ENCODE measurements at regions not wholly inside any gene's neighbourhood (a gene's known extent, or its start where the extent isn't known, plus 50 kb on each side); places are given as distances from the start of the nearest gene placed in this dataset.

GRCh38 chr18:56210520-56210919 lies 427.9 kb downstream of the TXNL1 start:
- no peak for DNase-seq

GRCh38 chr18:56207989-56208388 lies 430.4 kb downstream of the TXNL1 start:
- no peak for DNase-seq

DNA sequence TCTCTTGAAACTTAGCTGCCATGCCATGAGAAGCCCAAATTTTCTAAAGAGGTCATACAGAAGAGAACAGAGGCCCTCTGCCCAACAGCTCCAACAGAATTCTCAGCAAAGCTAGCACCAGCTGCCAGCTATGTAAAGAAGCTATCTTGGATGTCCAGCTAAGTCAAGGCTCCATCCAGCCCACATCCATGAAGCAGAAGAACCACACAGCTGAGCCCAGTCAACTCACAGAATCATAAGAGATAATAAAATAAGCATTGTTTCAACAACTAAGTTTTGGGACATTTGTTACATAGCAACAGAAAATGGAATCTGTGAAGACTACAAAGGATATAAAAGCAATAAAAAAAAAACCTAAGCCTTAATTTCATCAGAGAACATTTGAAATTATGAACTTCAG lies 434.3 kb downstream of the TXNL1 start:
- DNase-seq = no peak

DNA sequence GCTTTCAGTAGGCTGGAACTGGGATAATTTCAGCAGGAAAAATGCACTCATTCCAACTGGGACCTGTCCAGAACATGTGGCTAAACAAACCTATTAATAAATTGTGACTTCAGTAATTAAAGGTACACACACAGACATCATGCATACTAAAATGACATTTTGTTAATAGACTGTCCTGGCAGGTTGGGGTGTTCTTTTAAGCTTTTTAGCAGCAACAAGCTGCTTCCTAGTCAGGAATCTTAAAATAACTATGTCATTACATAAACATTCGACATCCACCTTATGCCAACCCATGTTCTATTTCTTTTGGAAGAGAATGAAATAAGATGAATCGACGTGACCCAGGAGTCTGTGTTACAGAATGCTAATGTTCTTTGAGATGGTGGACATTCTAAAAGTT lies 435.7 kb downstream of the TXNL1 start:
- no peak for DNase-seq

- no peak for DNase-seq
Measured at GRCh38 chr18:56200381-56200911, 437.9 kb downstream of the TXNL1 start.

DNA sequence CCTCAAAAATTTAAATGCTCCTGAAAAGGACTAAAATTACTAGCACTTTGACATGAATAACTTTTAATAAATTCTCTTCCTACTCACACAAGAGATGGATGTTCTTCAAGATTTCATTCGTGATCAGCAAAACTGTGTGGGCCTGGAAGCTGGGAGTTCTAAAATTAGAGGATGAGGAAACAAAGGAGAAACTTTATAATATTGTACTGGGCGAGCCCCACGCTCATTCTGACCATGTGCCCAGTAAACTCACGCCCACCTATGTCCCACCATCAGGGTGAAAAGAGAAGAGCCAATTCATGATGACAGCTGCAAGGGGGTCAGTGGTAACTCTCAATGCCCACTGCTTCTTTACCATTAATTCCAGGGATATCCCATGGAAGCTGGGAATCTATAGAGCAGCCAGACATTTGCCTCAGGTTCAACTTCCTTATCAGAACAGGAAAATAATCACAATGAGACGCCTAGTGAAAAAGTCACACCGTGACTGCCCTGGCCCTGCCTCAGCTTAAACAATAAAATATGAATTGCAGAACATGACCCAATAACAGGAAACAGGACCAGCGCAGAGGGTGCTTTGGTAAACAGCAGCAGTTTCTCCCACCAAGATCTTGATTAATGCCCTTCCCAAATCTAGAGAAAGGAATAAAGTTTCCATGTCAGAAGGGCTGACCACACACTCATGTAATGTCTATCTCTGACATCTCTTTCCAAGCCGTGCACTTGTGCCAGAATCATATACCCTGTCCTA lies 438.6 kb downstream of the TXNL1 start:
- no peak for DNase-seq

- no peak for DNase-seq
Measured at GRCh38 chr18:56197241-56197859, 441.0 kb downstream of the TXNL1 start.

- no peak for DNase-seq
Measured at GRCh38 chr18:56196495-56197225, 441.7 kb downstream of the TXNL1 start.

DNA sequence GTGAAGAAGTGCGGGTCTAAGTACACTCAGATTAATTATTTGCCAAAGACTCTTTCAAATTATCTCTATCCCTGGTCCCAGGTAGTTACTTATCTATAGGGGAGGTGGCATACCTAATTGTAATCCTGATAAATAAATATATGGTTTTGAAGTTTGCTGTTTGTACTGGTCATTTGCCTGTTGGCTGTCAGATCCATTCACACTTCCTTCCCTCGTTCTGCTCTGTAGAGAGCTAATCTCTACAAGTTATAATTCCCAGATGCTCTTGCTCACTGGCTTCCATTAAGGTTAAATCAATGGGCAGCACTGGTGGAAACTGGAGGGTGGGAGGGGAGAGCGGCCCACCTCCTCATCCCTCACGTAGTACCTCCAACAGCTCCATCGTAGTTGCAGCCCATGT lies 447.1 kb downstream of the TXNL1 start:
- no peak for DNase-seq

- no peak for DNase-seq
Measured at GRCh38 chr18:56189615-56190014, 448.8 kb downstream of the TXNL1 start.

DNA sequence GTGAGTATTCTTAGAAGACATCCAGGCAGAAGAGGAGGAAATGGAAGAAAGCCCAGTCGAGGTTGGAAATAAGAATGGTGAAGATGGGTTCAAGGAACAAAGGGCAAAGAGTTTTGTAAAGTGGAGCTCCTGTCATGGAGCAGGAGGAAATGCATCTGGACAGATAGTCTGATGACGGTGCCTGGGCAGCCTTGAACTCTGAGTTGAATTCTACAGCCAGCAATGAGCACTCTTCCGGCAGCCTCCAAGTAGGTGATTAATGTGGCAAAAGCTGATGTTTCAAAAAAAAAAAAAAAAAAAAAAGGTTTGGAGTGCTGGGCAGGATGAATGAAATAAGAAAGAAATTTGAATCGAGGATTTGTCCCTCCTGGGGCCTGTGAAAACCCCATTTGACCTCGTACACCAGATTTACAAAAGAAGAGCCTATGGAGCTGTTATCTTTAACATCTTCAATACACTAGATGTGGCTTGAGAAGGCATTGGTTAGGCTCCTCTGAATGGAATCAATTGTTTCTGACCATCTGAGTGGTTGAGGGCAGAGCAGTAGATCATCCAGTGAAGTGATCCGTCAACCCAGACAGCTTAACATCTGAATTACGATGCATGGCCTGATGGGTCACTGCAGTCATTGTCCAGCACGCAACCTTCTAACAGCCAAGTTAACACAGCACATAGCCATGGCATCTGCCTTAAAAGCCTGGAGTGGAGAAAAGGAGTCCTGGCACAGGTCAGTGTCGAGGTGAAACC lies 449.7 kb downstream of the TXNL1 start:
- no peak for DNase-seq

DNA sequence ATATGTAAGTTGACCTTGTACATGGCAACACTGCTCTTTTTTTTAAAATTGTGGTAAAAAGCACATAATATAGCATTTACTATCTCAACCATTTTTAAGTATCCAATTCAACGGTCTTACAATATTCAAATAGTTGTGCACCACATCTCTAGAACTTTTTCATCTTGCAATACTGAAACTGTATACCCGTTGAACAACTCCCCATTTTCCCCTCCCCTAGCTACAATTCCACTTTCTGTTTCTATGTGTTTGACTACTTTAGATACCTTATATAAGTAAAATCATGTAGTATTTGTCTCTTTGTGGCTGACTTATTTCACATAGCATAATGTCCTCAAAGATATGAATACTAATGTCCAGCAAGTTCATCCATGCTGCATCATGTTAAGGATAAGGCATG lies 452.1 kb downstream of the TXNL1 start:
- no peak for DNase-seq

DNA sequence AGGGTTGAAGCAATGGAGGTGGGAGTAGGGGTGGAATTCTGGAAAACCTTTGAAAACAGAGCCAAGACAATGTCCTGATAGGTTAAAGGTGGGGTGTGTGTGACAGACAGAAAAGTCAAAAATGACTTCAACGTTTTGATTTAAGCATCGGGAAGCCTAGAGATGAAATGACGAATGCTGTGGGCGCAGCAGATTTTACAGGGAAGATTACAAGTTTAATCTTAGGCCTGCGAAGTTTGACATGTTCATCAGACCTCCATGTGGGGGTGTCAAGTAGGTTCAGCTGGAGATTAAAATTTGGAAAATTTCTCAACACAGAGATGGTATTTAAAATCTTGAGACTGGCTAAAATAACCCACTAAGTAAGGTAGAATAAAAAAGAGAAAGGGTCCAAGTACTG lies 453.3 kb downstream of the TXNL1 start:
- no peak for DNase-seq

GRCh38 chr18:56176751-56177150 lies 461.6 kb downstream of the TXNL1 start:
- no peak for DNase-seq

DNA sequence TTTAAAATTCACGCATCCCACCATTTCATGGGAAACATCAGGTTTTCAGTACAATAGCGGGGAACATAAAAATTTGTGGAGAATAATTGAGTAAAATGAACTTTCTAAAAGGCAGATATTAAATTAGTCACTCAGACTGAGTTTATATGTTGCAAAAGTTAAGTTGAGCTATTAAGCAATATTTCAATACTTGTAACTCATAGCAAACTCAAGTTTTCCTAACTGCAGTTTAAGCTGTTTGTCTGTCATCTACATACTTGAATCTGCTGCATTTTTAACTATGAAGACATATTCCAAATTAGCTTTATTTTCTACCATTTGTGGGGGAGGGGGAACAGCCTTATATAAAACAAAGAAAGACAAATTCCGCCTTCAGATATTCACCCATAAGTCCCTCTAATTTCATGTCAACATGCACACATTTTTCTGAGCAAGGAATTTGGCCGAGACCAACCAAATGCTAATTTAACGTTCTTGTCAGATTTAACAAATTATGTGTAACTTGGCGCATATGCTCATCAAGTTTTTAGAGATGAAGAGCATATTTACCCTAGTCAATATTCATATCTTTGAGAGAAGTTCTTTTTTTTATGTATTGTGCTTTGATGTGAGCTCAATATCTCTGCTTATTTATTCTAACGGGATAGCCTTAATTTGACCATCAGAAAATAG lies 462.9 kb downstream of the TXNL1 start:
- no peak for DNase-seq

DNA sequence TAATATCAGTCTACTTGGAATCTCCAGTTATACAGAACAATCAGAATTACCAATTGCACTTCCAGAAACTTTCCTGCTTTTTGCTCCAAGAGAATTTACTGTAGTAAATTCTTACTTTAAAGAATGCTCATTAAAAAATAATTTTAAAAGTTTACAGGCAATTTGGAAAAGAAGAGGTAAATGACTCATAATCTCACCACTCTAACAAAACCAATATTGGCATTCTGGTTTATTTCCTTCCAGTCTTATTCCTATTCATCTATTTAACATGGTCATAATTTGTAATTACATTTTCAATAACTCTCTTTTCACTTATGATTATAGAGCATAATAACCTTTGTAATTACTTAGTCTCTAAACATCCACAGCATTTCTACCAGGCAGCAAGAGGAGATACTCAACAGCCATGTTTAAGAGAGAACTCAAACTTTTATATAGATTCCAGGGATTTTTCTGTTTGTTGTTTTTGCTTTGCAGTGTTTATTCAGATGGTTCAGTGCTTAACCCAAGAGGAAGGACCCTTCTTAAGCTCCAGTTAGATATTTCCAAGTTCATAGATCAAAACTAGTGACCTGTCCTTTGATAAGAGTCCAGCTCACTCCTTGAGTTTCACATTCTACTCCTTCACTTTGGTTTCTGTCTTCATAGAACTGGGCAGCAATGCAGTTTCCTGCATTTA lies 464.7 kb downstream of the TXNL1 start:
- no peak for DNase-seq

GRCh38 chr18:56172527-56172926 lies 465.9 kb downstream of the TXNL1 start:
- no peak for DNase-seq

GRCh38 chr18:56171848-56172247 lies 466.5 kb downstream of the TXNL1 start:
- DNase-seq = no peak

GRCh38 chr18:56168049-56168781 lies 470.2 kb downstream of the TXNL1 start:
- DNase-seq = no peak

DNA sequence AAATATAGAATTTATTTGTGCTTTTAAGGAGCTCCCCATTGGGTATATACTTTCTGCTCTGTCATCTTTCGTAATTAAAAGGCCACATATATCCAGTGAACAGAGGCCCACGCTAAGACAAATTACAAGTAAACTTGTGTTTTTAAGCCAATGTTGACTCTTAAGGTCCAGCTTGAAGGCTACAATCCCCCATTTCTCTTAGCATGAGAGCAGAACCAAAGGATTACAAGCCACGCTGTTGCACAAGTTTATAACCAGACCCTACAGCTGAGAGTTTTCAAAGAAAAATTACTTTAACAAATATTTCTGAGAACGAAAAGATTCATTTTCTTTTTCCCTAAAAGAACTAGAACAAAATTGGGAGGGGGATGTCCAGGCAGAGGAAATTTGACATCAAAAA lies 471.0 kb downstream of the TXNL1 start:
- no peak for DNase-seq

DNA sequence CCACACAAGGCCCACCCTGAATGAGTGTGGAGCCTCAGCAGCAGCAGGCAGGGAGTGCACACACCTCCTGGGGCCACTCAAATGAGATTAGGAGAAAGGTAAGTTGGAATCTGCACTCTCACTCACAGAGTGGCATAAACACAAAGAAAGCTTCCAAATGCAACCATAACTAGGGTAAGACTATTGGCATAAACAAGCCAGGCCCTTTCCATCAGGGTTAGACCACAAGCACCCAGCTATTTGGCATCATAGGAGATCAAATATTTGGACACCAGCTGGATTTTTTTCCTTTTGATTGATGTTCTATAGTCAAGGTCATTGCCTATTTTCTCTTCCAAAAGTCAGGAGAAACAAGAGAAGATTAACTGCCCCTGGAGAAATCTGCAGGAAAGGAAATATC lies 471.5 kb downstream of the TXNL1 start:
- DNase-seq = no peak

All from NCI-H1436 (cell line).